Ovary (tissue), 7 donors: ENCODE measurements at regions not wholly inside any gene's neighbourhood (a gene's known extent, or its start where the extent isn't known, plus 50 kb on each side); places are given as distances from the start of the nearest gene placed in this dataset.

ENCODE experiments used
- DNase-seq, 5 donors: peaks; one replicate each; pipeline ENCODE4 v3.0.0-alpha.2; 2019 to 2020
- H3K27ac ChIP-seq, 2 donors: fragments of 200-600 bp; one replicate each; pipeline versions ENCODE4 v1.5.1 to v1.8.0; 2019 to 2022
- H3K27me3 ChIP-seq: fragments of 200-600 bp; one replicate; pipeline ENCODE4 v1.8.0; 2022
- H3K36me3 ChIP-seq: fragments of 200-600 bp; sonication (generic); one replicate; pipeline ENCODE4 v1.5.1; 2019
- H3K4me1 ChIP-seq: one replicate; pipeline ENCODE4 v1.8.1; 2013; ENCODE audit warnings: mild to moderate bottlenecking, moderate library complexity; ENCODE audit not compliant: insufficient read depth
- H3K4me3 ChIP-seq: fragments of 200-600 bp; sonication (generic); one replicate; pipeline ENCODE4 v1.5.1; 2017
- H3K9me3 ChIP-seq, 2 donors: fragments of 200-600 bp in 1 of 2; sonication (generic) in 1 of 2; one replicate each; pipeline versions ENCODE4 v1.5.1 to v1.8.1; 2013 to 2019; ENCODE audit warnings: mild to moderate bottlenecking in 1 of 2, moderate library complexity in 1 of 2
- CTCF ChIP-seq, 3 donors: fragments of 450-650 bp in 2 of 3; fragments of 200-600 bp in 1 of 3; IDR thresholded peaks; one replicate each; pipeline versions ENCODE4 v1.5.1 to v1.8.0; 2016 to 2022; ENCODE audit warnings: antibody characterized with exemption in 3 of 3, mild to moderate bottlenecking in 1 of 3
- EP300 ChIP-seq: sonication (generic); formaldehyde crosslinking; IDR thresholded peaks from one replicate; pipeline ENCODE4 v1.6.1; 2017; ENCODE audit warnings: antibody characterized with exemption
- POLR2A ChIP-seq: fragments of 450-650 bp; IDR thresholded peaks from one replicate; pipeline ENCODE4 v1.6.1; 2017; ENCODE audit warnings: antibody characterized with exemption, mild to moderate bottlenecking, moderate library complexity
- WGBS, 3 donors: extraction: QIAGEN DNeasy Blood & Tissue Kit in 1 of 3; methylation state at CpG; one replicate each; pipeline versions ENCODE4 v1.1.5 to v1.1.7; 2013 to 2017; 5-methylcytosine and 5-hydroxymethylcytosine counted together
- intact Hi-C, 4 donors: fragments of 100-400 bp; cut with DNase I; formaldehyde crosslinking; loops; one replicate each; pipeline versions ENCODE4 v1.11.0 to v1.15.1; 2022 to 2023
- donor health status: DM: no; HTN: no; CAD: no; lungs with moderate emphysema.
- donor health status: DM: no; HTN: no; CAD: no.
- donor health status: Bipolar disorder and iron deficiency.
- donor health status: DM: no; HTN: no; CAD: no.
- donor health status: DM: yes; HTN: yes; CAD: no.

DNA sequence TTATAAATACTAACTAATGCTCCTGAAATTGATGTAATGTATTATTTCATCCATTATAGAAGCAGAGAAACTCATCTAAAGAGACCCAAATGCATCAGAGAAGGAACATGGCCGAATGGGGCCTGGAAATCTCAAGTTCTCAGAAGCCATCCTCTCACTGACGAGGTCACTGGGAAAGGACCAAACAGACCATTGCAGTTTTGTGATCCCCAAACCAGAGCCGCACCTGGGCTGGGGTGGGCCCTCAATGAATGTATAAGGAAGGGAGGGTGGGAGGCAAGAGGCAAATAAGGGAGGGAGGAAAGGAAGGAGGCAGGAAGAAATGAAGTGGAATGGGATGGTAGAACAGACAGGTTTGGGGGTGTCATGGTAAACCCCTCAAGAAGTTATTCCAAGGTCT lies 245.3 kb upstream of the ID2 start:
- Histone ChIP-seq H3K27ac (no peak overlapping the region), H3K4me3 (no peak overlapping the region), H3K36me3 (no peaks in the 10 kb centered on the region), H3K9me3 (no peaks in the 10 kb centered on the region), H3K4me1 (no peaks in the 10 kb centered on the region), H3K27me3 (no peaks in the 10 kb centered on the region)
- TF ChIP-seq CTCF (IDR thresholded peaks at IDR 0.05) = no peak
- TF ChIP-seq POLR2A = no peak
- TF ChIP-seq EP300 = no peak
- intact Hi-C loops = no loop called here
- 94 to 97% (median 96%) methylated on average over 3 of the region's 3 CpGs for WGBS, 3 donors
- no peak for DNase-seq

- no peaks in the 10 kb centered on the region for H3K36me3 ChIP-seq
- no peak overlapping the region for H3K4me3 ChIP-seq
- TF ChIP-seq EP300 (no peak), CTCF (IDR thresholded peaks at IDR 0.05) (no peak), POLR2A (no peak)
- no peaks in the 10 kb centered on the region for H3K9me3 ChIP-seq
- no peak overlapping the region for H3K27ac ChIP-seq
- H3K4me1 ChIP-seq = no peaks in the 10 kb centered on the region
- 80 to 93% (median 93%) methylated on average over 9 of the region's 9 CpGs for WGBS, 3 donors
- intact Hi-C loops = no loop called here
- H3K27me3 ChIP-seq = no peaks in the 10 kb centered on the region
- no peak for DNase-seq
Observed at GRCh38 chr2:8437228-8437948, 244.5 kb upstream of the ID2 start.

DNA sequence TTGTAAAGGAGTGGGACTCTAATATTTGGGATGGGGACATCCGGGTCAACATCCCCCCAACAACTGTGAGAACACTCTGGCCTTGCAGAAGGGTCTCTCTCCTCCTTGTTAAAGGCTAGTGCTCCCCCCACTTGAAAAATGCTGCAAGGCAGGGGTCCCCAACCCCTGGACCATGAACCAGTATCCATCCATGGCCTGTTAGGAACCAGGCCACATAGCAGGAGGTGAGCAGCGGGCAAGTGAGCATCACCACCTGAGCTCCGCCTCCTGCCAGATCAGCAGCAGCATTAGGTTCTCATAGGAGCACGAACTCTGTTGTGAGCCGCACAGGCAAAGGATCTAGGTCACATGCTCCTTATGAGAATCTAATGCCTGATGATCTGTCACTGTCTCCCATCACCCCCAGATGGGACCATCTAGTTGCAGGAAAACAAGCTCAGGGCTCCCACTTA lies 243.9 kb upstream of the ID2 start:
- 80 to 99% (median 92%) methylated on average over 5 of the region's 5 CpGs for WGBS, 3 donors
- no peak for DNase-seq

DNA sequence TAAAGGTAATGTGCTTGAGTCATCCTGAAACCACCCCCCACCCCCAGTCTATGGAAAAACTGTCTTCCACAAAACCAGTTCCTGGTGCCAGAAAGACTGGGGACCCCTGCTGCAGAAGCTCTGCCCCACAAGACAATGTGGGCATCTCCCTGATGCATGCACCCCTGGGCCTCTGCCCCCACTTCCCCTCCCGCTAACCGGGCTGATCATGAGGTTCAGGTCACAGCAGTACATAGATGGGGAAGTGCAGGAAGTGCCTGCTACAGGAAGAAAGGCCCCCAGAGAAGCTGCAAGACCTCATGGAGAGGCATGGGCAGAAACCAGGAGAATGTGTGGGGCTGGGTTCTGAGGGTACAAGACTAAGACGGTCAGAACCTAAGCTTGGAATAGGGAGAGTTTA lies 243.4 kb upstream of the ID2 start:
- DNase-seq = no peak
- WGBS, 3 donors = 83 to 95% (median 91%) methylated on average over 3 of the region's 3 CpGs
- Histone ChIP-seq H3K27me3 (no peaks in the 10 kb centered on the region), H3K4me1 (no peaks in the 10 kb centered on the region), H3K9me3 (no peaks in the 10 kb centered on the region), H3K4me3 (no peak overlapping the region), H3K27ac (no peak overlapping the region), H3K36me3 (no peaks in the 10 kb centered on the region)
- intact Hi-C loops = no loop called here
- TF ChIP-seq CTCF (IDR thresholded peaks at IDR 0.05) (no peak), EP300 (no peak), POLR2A (no peak)

More for the DNA sequence above, 243.9 kb upstream of the ID2 start:
- Histone ChIP-seq H3K4me1 (no peaks in the 10 kb centered on the region), H3K27ac (no peak overlapping the region), H3K9me3 (no peaks in the 10 kb centered on the region), H3K4me3 (no peak overlapping the region), H3K36me3 (no peaks in the 10 kb centered on the region), H3K27me3 (no peaks in the 10 kb centered on the region)
- TF ChIP-seq POLR2A (no peak), EP300 (no peak), CTCF (IDR thresholded peaks at IDR 0.05) (no peak)
- intact Hi-C loops = no loop called here
